ENCODE measurements at regions not wholly inside any gene's neighbourhood (a gene's known extent, or its start where the extent isn't known, plus 50 kb on each side); places are given as distances from the start of the nearest gene placed in this dataset.

DNA sequence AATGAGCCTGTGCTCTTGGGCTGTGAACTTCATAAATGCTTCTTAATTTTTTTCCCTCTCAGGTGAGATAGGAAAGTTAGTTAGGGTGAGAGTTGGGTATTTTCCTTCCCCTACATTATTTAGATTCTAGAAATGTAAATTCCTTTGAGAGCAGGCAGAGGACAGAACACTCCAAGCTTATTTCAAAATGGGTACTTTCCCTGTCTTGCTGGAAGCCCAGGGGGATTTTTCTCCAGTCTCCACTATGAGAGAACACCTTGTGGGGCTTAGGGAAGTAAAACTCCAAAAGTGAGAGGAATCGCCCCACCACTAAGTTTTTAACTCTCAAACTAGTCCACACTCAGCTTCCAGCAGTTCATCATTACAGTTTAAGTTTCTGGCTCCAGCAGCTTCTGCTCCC lies 253.2 kb upstream of the CTAGE1 start:
- TF ChIP-seq, protein P1, sequence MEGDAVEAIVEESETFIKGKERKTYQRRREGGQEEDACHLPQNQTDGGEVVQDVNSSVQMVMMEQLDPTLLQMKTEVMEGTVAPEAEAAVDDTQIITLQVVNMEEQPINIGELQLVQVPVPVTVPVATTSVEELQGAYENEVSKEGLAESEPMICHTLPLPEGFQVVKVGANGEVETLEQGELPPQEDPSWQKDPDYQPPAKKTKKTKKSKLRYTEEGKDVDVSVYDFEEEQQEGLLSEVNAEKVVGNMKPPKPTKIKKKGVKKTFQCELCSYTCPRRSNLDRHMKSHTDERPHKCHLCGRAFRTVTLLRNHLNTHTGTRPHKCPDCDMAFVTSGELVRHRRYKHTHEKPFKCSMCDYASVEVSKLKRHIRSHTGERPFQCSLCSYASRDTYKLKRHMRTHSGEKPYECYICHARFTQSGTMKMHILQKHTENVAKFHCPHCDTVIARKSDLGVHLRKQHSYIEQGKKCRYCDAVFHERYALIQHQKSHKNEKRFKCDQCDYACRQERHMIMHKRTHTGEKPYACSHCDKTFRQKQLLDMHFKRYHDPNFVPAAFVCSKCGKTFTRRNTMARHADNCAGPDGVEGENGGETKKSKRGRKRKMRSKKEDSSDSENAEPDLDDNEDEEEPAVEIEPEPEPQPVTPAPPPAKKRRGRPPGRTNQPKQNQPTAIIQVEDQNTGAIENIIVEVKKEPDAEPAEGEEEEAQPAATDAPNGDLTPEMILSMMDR (IDR thresholded peaks at IDR 0.05; ENCODE audit: borderline replicate concordance, extremely low read depth, low read length, poor library complexity, severe bottlenecking): no peak
- TF ChIP-seq EZH2 (IDR thresholded peaks at IDR 0.05; ENCODE audit: borderline replicate concordance, low read depth, low read length, severe bottlenecking): no peak

Measured in DND-41 (cell line).